Stimulated activated CD4-positive, alpha-beta T cell treated with anti-CD3 and anti-CD28 coated beads, Interleukin-4, amount 100 ng/mL, for 4 hours (primary cell): ENCODE measurements at regions not wholly inside any gene's neighbourhood (a gene's known extent, or its start where the extent isn't known, plus 50 kb on each side); places are given as distances from the start of the nearest gene placed in this dataset.

Experiments used
- DNase-seq, 2 experiments: peaks; one replicate each; pipeline ENCODE4 v3.0.0-alpha.2; 2020

DNA sequence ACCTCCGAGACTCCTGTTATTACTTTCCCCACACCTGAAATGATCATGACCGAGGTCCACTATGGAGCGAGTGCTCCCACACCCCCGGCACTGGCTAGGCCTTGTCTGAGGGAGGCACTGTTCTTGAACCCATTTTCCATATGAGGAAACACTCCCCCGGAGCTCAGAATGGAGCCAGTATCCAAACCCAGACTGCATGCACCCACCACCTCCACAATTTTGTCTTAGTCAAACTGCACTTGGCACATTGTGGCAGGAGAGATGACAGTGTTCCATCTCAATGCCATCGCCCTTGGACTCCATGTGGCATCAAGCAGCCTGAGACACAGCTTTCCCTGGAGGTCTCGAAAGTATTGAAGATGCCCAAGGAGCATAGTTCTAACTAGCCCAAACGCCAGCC, 154.1 kb downstream of the NUP210 start:
- no peak for DNase-seq

DNA sequence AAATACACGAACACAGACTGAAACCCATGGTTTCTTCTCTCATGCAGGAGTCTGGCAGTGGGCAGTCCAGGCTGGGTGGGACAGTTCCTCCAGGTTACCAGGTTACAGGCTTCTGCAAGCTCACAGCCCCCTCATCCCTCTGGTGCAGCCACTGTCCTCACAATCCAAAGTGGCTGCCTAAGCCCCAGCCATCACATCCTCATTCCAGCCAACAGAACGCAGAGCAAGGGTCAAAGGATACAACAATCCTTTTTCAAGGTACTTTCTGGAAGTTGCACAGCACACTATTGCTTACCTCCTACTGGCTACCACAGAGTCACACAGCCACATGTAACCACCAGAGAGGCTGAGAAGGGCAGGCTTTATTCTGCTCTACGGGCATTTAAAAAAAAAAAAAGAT, 154.6 kb downstream of the NUP210 start:
- DNase-seq = no peak

DNA sequence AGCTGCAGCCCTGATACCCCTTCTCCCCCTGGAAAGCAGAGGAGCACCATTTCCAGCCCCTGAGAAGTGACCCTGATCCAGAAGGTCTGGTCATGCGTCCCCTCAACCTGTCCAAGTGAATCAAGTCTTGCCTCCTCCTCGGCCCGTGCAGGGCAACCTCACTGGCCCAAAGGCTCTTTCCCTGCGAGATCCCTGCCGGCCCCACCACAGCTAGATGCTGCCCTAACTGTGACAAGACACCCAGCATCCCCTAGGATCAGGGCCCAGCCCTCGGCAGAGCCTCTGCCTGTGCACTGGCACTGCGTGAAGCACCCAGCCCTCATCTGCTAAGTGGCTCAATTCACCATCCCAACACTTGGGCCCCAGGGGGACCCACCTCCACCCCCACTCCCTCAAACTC, 155.1 kb downstream of the NUP210 start:
- DNase-seq = no peak

DNA sequence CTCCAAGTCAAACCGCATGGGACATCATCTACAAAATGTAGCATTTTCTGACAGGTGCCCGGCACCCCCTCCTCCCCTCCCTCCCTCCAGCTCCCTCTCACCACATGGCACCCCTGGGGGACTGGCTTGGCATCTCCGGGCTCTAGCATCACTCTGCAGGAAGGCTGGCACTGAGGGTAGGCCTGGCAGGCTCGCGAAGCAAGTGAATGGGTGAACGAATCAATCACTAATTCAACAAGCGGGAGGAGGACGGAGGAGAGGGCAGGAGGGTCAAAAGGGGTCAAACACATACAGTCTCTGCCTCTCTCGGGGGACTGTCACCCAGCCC, 155.7 kb downstream of the NUP210 start:
- DNase-seq = no peak

DNA sequence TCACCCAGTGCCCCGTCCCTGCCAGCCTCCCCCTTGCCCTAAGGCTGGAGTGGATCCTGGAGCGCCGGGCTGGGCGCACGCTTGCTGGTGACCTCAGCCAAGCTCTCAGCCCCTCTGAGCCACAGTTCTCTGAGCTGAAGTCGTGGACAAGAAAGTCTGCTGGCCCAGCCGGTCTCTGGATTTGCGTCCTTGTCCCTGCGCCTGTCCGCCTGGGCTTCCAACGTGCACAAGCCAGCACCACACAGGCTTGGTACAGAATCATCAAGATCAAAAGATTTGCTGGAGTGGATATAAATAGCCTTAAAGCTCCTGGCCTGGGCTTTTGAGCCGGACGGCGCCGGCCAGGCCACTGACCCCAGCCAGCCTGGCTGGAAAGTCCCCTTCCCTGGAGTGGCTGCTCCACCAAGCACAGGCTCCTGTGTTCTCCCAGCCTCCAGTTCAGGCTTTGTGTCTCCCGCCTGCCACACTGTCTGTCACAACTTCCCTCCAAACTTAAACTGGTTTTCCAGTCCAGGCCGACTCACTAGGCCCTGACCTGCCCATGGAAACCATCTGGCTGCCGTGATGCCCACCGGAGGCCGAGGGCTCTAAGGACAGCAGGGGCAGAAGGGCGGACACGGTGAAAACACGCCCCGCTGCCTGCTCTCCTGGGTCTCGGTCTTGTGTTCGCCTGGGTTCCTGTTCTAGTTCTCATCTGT, 156.2 kb downstream of the NUP210 start:
- no peak for DNase-seq

DNA sequence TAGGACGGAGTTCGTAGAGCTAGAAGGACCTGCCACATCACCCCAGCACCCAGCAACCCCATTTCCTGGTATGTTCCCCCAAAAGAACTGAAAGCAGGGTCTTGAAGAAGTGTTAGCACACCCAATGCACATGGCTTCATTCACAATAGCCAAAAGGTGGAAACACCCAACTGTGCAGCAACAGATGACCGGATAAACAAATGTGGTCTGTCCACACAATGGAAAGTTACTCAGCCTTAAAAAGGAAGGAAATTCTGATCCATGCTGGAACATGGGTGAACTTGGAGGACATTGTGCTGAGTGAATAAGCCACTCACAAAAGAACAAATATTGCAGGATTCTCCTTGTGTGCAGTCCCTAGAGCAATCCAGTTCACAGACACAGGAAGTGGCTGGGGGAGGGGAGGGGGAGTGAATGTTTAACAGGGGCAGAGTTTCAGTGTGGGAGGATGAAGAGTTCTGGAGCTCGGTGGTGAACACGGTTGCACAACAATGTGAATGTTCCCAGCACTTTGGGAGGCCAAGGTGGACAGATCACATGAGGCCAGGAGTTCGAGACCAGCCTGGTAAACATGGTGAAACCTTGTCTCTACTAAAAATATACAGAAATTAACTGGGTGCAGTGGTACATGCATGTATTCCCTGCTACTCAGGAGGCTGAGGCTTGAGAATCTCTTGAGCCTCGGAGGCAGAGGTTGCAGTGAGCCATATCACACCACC, 157.5 kb downstream of the NUP210 start:
- no peak for DNase-seq

DNA sequence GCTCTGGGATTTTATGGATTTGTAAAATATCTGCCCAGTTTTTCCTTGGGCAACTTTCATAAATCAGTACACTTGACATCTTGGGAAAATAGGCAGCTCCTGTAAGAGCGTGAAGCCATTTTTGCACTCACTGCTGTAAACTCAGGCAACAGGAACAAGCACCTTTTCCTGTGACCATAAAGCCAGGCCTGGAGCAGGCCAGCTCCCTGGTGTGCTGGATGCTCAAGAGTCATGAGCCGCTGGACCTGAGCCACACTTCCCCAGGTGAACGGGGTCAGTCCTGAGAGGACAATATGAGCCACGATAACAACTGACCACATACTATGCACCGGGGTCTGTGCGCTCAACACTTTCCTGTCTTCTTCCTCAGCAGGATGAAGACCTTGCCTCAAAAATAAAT, 158.2 kb downstream of the NUP210 start:
- no peak for DNase-seq

DNA sequence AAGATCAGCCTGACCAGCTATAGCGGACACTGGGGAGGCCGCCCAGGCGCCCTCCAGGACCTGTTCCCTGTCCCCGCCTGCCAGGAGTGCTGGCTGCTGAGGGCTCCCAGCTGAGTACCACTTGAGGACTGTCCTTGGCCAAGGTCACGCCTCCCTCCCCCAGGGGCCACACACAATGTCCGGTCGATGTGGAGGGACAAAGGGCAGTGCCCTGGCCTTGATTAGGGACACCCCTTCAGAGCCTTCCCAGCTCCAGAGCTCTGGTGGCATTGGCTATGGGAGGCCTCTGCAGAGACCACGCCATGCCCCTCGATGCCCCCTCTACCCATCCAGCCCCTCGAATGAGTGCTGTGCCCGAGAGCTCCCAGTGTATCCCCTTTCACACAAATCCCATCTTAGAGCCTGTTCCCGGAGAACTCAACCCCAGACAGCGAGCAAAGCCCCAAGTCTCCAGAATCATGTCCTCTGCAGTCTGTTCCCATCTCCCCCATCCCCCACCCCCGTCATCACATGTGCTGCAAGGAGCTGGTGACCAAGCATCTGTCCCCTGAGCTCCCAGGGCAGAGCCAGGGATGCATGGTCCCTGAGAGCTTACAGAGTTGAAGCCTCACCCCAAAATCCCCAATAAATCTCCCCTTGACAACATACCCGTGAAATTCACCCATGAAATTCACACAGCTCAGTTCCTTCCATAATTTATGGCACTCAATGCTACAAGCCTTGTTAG, 158.9 kb downstream of the NUP210 start:
- no peak for DNase-seq

DNA sequence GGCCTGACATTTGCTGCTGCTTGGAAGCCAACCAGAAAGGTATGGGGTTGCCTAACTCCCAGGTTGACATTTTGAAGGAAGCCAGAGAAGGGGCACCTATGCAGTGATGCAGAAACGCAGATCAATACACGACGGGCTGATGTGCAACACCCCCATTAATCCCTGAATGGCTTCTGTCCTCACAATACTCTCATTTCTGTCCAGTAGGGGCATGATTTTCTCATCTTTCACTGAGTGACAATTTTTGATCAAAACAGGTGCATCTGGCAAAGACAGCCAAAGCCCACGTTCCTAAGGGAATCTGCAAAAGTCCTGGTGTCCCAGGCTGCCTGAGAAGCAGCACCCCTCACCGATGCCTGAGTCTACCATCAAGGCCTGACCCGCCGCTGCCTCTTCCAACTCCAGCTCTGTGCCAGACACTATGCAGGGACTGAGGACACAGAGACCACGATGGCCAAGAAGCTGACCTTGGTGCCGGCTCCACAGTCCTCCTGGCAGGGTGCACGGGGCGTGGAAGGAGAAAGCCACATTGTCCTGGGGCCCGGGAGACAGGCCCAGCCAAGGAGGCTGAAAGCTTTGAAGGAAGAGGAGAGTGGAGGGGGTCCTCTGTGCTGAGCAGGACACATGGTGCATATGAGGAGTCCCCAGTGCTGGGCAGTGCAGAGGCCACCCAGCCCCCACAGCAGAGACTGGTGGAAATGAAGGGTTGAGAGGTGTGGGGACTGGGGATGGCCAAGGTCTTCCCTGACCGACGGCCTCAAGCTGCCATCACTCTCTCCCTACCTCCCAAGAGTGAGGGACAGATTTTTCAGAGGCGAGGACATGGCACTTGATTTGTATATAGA, 159.6 kb downstream of the NUP210 start:
- no peak for DNase-seq

DNA sequence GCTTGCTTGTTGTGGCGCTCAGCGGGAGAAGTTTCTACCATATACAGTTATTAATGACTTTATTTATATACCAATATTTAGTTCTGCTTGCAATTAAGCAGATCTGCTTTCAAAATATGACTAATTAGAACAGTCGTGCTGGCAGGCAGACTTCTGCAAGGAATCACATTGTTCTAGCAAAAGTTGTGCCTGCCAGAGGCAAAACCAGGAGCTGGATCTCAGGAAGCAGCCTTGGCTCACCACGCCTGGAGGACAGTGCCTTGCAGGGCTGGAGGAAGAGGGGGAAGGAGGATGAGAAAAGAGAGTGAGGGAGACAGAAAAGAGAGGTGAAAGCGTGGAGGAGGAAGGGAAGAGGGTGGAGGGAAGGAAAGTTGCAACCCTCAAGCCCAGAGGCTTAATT, 160.3 kb downstream of the NUP210 start:
- no peak for DNase-seq

DNA sequence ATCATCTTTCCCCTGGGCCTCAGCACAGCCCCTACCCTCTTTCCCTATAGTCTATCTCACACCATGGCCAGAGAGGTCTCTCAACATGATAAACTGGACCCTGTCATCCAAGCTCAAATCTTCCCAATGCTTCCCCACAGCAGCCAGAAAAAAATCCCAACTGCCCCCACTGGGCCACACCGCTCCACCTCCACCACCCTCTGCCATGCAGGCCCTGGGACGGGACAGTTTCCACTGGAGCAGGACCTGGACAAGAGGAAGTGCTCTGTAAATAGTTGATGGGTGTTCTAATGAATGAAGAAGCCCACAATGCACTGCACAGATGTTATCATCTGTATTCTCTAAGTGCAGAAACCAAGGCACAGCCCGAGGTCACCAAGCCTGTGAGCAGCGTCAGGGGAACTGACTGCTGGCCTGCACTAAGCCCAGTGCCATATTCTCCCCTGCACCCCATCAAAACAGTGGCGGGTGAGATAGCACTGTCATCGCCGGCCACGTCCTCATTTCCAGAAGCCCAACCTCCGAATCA, 161.1 kb downstream of the NUP210 start:
- DNase-seq = no peak

DNA sequence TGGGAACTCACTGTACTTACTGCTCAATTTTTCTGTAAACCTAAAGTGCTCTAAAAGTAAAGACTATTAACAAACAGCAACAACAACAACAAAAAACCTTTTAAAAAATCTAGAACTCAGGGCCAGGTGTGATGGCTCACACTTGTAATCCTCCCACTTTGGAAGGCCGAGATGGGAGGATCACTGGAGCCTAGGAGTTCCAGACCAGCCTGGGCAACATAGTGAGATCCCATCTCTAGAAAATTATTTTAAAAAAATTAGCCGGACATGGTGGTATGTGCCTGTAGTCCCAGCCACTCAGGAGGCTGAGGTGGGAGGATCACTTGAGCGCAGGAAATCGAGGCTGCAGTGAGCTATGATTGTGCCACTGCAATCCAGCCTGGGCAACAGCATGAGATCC, 161.8 kb downstream of the NUP210 start:
- DNase-seq = no peak

DNA sequence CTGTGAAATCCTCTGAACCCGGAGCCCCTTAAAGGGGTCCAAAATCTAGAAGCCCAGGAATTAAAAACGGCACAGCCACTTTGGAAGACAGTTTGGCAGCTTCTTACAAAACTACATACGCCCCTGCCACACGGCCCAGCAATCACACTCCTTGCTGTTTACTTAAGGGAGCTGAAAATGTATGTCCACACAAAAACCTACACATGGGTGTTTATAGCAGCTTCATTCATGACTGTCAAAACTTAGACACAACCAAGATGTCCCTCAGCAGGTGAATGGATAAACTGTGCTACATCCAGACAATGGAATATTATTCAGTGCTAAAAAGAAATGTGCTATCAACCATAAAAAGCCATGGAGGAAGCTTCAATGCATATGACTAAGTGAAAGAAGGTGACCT, 162.5 kb downstream of the NUP210 start:
- DNase-seq = no peak

DNA sequence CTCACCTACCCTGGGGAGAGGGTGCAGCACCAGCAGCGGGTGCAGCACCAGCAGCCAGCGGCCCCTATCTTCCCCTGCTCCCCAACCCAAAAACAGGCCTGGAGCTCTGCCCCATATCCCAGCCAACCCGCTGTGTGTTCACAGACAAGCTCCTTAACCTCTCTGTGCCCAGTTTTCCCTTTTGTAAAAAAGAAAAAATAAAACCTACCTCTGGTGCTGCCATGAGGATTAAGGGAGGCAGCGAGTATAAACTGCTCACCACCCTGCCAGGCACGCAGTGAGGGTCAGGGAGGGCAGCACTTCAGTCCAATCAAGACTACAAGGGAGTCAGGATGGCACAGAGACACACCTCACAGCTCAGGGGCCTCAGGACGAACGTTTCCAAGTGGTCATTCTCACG, 163.3 kb downstream of the NUP210 start:
- no peak for DNase-seq

DNA sequence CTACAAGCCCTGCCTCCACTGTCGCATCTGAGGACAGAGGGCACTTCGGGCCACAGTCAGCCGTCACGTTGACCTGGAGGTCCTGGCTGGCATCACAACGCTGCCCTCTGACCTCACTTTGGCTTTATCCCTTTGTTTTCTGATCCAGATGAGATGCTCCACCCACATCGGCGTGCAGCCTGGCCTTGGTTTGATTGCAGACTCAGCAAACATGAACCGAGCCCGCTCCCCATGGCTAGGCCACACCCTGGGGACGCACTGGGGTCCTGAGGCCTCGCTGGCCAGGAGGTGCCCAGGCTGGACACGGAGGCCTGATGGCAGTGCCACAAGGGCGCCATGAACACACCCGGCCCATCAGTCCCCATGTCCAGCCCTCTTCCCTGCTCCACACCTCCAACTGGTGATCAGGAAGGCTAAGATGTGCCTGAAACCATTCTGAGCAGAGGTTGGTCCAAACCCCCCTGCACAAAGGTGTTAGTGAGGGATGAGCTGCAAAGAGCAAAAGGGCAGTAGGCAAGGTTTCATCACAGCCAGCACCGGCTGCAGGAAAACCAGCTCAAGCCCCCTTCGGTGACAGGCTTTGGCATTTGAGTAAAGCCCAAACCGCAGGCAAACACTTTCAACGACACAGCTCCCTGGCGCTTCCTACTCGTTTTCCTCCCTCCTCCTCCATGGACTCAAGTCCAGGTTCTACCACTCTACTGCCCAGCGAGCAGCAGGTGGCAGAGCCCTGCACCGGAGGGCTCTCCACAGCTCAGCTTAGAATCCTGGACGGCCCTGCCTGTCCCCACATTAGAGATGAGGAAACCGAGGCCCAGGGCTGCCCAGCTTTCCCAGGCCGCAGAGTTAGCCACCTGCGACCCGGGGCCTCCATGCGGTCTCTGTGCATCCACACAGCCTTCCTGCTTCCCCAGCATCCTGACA, 165.8 kb downstream of the NUP210 start:
- no peak for DNase-seq

DNA sequence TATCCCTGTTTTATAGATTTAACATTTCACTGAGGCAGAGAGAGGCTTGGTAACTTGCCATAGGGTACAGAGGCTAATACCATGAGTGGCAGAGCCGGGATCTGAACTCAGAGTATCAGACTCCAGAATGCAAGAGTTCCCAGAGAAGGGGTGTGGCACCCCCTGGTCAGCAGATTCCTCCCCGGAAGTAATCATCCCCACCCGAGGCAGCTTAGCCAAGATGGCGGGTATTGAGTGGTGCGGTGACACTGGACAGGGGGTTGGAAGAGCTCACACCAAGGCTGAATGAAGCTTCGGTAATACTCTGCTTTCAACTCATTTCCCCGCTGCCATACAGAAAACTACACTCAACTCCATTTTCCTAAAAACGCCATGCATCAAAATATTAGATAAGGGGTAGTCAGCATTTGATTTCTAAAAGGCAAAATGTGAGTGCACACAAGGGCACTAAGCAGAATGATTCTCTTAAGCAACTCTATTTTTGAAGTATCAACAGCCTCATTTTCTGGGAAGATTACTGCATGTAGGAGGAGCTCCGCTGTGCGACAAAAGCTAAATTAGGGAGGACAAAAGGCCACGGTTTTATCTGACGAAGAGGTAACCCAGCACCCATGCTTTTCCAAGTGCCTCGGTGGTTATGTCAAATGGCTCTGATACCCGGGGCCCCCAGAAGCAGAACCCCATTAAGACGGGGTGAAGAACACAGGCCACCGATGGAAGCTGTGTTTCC, 166.7 kb downstream of the NUP210 start:
- DNase-seq = no peak

DNA sequence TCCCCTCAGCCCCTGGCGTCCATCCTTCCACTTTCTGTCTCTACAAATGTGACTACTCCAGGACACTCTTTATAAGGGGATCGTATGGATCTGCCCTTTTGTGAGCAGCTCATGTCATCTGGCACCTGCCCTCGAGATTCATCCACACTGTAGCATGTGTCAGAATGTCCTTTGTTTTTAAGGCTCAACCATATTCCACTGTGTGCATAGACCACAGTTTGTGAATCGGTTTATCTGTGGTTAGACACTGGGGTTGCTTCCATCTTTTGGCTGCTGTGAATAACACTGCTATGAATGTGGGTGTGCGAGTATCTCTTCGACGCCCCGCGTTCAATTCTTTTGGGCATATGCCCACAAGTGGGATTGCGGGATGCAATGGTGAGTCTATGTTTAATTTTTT, 167.9 kb downstream of the NUP210 start:
- no peak for DNase-seq

DNA sequence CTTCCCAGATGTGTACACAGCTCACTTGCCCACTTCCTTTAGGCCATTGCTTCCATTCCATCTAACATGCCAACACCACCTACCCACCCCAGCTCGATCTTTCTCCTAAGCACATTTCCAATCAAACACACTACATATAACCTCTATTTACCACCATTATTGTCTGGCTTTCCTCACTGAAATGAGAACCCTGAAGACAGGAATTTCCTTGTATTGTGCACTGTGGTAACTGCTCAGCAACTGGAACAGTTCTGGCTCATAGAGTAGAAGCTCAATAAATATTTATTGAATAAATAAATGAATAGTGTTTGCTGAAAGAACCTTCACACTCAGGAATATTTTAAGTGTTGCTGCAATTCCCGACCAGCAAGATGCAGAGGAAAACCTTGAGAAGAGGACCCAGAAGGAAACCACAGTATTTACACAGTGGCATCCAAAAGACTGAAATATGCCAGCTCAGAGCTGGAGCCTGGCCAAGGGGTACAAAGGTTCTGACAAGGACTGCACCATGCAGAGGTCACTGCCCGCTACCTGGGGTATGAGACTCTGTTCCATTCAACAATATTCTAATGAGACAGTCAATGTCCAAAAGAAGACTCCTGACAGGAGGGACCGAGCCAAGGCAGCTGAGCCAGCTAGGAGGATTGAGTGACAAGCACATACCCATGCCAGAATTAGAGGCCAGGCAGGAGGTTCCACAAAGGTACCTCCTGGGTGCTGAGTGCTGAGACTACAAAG, 168.8 kb downstream of the NUP210 start:
- no peak for DNase-seq

DNA sequence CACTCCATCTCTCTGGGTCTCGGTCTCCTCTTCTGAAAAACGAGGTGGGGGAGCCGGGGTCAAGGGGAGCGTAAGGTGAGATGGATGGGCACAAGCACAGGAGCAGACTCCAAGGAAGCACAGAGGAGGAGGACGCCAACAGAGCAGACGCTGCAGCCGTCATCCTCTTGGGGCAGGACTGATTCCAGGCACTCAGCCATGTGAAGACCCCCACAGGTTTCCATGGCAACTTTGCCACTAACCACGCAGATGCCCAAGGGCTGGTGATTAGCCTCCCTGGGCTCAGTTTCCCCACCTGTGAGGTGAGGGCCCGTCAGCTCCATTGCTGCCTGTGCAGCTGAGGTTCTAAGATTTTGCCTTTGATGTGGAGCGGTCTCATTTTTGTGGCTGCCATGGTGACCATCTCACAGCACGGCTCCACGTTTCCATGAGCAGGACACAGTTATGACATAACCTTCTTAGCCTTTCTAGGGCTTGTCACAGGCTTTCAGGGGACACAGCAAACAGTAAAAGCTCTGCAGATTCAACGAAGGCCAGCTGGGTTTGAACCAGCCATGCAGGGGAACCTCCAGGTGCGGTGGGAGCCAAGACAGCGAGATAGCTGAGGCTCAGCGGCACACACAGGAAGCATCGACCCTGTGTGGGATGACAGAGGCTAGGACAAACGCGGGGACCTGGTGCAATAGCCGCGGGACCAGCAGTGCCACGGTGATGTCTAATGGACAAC, 170.3 kb downstream of the NUP210 start:
- DNase-seq = no peak

DNA sequence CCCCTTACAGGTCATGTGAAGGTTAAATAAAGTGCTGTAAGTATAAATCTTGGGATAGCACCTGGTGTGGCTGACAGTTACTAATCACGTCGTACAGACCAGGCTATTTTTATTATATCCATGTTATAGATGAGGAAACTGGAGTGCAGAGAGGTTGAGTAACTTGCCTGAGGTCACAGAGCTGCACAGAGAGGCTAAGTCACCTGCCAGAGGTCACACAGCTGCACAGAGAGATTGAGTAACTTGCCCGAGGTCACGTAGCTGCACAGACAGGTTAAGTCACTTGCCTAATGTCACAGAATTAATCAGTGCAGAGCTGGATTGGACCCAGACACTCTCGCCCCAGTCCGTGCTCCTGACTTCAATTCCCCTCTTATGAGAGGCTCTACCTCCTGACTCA, 171.5 kb downstream of the NUP210 start:
- DNase-seq = no peak
